ENCODE measurements at regions not wholly inside any gene's neighbourhood (a gene's known extent, or its start where the extent isn't known, plus 50 kb on each side); places are given as distances from the start of the nearest gene placed in this dataset.

DNA sequence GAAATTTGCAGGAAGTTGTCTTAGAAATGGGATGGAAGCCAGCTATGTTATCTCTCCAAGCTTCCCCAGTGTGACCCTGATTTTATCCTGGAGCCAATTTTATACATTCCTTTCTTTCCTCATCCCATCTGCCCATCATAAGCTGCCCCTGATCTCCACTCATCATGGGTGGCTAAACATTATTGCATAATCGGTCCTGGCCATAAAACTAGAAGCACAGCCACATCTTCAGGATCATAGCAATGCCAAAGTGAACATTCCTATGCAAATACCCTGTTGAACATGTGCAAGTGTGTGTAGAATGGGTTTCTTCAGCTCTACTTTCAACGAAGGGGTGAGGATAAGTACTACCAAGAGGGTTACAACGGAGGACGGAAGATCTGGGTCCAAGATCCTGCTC is 50.6 kb upstream of the COG2 start:
- H3K4me1 ChIP-seq (ENCODE audit: low read depth): no peaks in the 10 kb centered on the region

DNA sequence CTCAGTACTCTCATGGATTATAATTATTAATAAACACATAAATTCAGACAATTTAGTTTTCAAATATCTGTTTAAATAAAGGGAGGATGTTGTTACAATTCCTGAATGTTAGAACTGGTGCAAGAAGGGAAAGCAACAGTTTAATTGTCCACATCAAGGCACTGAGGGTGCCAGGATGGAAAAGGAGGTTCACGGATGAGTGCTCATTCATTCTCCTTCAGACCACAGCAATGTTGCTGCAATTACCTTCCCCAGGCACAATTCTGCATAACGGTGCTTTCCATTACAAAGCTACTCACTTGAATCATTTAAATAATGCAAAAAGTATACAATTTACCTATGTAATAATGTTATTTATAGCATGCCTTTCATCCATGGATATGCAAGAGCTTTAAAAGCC is 52.3 kb upstream of the COG2 start:
- no peak for DNase-seq (ENCODE audit: low read depth in 1 of 2, low spot score in 1 of 2)
- Histone ChIP-seq H3K9me3 (ENCODE audit: low read depth) (no peaks in the 10 kb centered on the region), H3K27me3 (no peaks in the 10 kb centered on the region), H3K4me1 (ENCODE audit: low read depth) (no peaks in the 10 kb centered on the region), H3K36me3 (no peaks in the 10 kb centered on the region), H3K4me3 (no peak overlapping the region), H3K27ac (no peak overlapping the region)
- TF ChIP-seq, protein P1, sequence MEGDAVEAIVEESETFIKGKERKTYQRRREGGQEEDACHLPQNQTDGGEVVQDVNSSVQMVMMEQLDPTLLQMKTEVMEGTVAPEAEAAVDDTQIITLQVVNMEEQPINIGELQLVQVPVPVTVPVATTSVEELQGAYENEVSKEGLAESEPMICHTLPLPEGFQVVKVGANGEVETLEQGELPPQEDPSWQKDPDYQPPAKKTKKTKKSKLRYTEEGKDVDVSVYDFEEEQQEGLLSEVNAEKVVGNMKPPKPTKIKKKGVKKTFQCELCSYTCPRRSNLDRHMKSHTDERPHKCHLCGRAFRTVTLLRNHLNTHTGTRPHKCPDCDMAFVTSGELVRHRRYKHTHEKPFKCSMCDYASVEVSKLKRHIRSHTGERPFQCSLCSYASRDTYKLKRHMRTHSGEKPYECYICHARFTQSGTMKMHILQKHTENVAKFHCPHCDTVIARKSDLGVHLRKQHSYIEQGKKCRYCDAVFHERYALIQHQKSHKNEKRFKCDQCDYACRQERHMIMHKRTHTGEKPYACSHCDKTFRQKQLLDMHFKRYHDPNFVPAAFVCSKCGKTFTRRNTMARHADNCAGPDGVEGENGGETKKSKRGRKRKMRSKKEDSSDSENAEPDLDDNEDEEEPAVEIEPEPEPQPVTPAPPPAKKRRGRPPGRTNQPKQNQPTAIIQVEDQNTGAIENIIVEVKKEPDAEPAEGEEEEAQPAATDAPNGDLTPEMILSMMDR (IDR thresholded peaks at IDR 0.05; ENCODE audit: low read depth, low read length): no peak

More for the DNA sequence above, 50.6 kb upstream of the COG2 start:
- H3K27me3 ChIP-seq: no peaks in the 10 kb centered on the region
- H3K27ac ChIP-seq: no peak overlapping the region
- TF ChIP-seq, protein P1 (IDR thresholded peaks at IDR 0.05; ENCODE audit: low read depth, low read length): no peak
- no peaks in the 10 kb centered on the region for H3K9me3 ChIP-seq (ENCODE audit: low read depth)
- no peaks in the 10 kb centered on the region for H3K36me3 ChIP-seq
- H3K4me3 ChIP-seq: no peak overlapping the region
- peak in 1 of 2 donors; percentile 15 for DNase-seq (ENCODE audit: low read depth in 1 of 2, low spot score in 1 of 2)

DNA sequence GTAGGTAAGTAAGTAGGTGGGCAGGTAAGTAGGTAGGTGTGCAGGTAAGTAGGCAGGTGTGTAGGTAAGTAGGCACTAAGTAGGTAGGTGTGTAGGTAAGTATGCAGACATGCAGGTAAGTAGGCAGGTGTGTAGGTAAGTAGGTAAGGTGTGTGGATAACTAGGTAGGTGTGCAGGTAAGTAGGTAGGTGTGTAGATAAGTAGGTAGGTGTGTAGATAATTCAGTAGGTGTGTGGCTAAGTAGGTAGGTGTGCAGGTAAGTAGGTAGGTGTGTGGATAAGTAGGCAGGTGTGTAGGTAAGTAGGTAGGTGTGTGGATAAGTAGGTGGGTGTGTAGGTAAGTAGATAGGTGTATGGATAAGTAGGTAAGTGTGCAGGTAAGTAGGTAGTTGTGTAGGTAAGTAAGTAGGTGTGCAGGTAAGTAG is 53.9 kb upstream of the COG2 start:
- Histone ChIP-seq H3K9me3 (ENCODE audit: low read depth) (no peaks in the 10 kb centered on the region), H3K27ac (no peak overlapping the region), H3K27me3 (no peaks in the 10 kb centered on the region), H3K4me1 (ENCODE audit: low read depth) (no peaks in the 10 kb centered on the region), H3K4me3 (no peak overlapping the region), H3K36me3 (no peaks in the 10 kb centered on the region)
- TF ChIP-seq, protein P1 (IDR thresholded peaks at IDR 0.05; ENCODE audit: low read depth, low read length): no peak
- DNase-seq (ENCODE audit: low read depth in 1 of 2, low spot score in 1 of 2): no peak

DNA sequence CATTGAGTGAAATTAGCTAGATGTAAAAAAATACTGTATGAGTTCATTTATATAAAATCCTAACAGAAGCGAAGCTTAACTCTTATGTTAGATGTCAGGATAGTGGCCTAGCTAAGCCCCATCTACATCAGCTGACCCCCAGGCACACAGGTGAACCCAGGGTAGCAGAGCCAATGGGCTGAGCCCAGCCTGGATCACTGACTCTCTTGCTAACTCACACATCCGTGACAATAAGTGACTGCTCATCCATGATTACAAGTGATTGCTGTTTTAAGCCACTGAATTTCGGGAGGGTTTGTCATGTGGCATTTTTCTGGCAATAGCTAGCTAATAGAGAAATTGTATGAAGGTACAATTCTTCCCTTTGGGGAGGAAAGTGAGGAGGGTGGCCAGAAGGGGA is 55.2 kb upstream of the COG2 start:
- TF ChIP-seq, protein P1 (IDR thresholded peaks at IDR 0.05; ENCODE audit: low read depth, low read length): no peak
- Histone ChIP-seq H3K4me1 (ENCODE audit: low read depth) (no peaks in the 10 kb centered on the region), H3K4me3 (no peak overlapping the region), H3K27me3 (no peaks in the 10 kb centered on the region), H3K27ac (no peak overlapping the region), H3K36me3 (no peaks in the 10 kb centered on the region), H3K9me3 (ENCODE audit: low read depth) (no peaks in the 10 kb centered on the region)
- no peak for DNase-seq (ENCODE audit: low read depth in 1 of 2, low spot score in 1 of 2)

DNA sequence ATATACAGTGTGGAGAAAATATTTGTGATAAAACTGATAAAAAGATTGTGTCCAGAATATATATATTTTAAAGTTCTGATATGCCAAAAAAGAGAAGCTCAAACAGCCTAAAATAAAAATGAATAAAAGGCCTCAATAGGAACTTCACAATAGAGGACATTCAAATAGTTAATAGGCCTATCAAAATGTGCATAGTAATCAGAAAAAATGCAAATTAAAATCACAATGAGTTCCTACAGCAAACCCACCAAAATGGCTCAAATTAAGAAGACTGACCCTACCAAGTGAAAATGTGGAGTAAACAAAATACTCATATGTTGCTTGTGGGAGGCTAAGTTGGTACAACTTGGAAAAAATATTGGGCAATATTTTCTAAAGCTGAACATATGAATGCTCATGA is 57.6 kb upstream of the COG2 start:
- Histone ChIP-seq H3K36me3 (no peaks in the 10 kb centered on the region), H3K27me3 (no peaks in the 10 kb centered on the region), H3K4me1 (ENCODE audit: low read depth) (no peaks in the 10 kb centered on the region), H3K27ac (no peak overlapping the region), H3K4me3 (no peak overlapping the region), H3K9me3 (ENCODE audit: low read depth) (no peaks in the 10 kb centered on the region)
- TF ChIP-seq, protein P1 (IDR thresholded peaks at IDR 0.05; ENCODE audit: low read depth, low read length): no peak
- no peak for DNase-seq (ENCODE audit: low read depth in 1 of 2, low spot score in 1 of 2)
